Activated CD4-positive, alpha-beta memory T cell treated with anti-CD3 and anti-CD28 coated beads for 36 hours (primary cell): ENCODE measurements at regions not wholly inside any gene's neighbourhood (a gene's known extent, or its start where the extent isn't known, plus 50 kb on each side); places are given as distances from the start of the nearest gene placed in this dataset.

Source experiments
- CTCF ChIA-PET: fragments of 350-600 bp; sonication (Branson Sonifier 250); formaldehyde crosslinking; loops from one replicate; lab custom pipeline; 2021; ENCODE audit warnings: antibody characterized with exemption, inconsistent platforms; lab: Charles Lee
- POLR2A ChIA-PET: fragments of 350-600 bp; sonication (Branson Sonifier 250); formaldehyde crosslinking; loops from one replicate; lab custom pipeline; 2021; ENCODE audit warnings: antibody characterized with exemption; lab: Charles Lee
- DNase-seq: peaks from one replicate; pipeline ENCODE4 v3.0.0-alpha.2; 2020
- H3K27ac Mint-ChIP-seq: one replicate; pipeline ENCODE4 v1.8.0; 2021; ENCODE audit warnings: mixed read lengths
- H3K27me3 Mint-ChIP-seq: one replicate; pipeline ENCODE4 v1.8.0; 2021; ENCODE audit warnings: mixed read lengths
- H3K36me3 Mint-ChIP-seq: one replicate; pipeline ENCODE4 v1.8.0; 2021; ENCODE audit warnings: mixed read lengths
- H3K4me1 Mint-ChIP-seq: one replicate; pipeline ENCODE4 v1.8.0; 2021; ENCODE audit warnings: low read depth, mixed read lengths
- H3K4me3 Mint-ChIP-seq: one replicate; pipeline ENCODE4 v1.8.0; 2021; ENCODE audit warnings: mild to moderate bottlenecking, mixed read lengths
- H3K9me3 Mint-ChIP-seq: one replicate; pipeline ENCODE4 v1.8.0; 2021; ENCODE audit warnings: mixed read lengths
- intact Hi-C: fragments of 100-400 bp; cut with micrococcal nuclease; formaldehyde crosslinking; loops from one replicate; pipeline ENCODE4 v1.15.1; 2023

- no peaks in the 10 kb centered on the region for H3K9me3 Mint-ChIP-seq
- H3K36me3 Mint-ChIP-seq, result no peaks in the 10 kb centered on the region
- POLR2A ChIA-PET, result no interaction called here
- intact Hi-C loops, result no loop called here
- DNase-seq, result no peak
- CTCF ChIA-PET, result interaction anchor here (1.7 kb wide), 1 partner anchor 66 kb away, joined by 5 read pairs; no protein-coding TSS in a partner anchor
- H3K27me3 Mint-ChIP-seq, result peaks cover 29% of the 10 kb centered on the region
- no peak overlapping the region for H3K27ac Mint-ChIP-seq
- H3K4me1 Mint-ChIP-seq, result no peaks in the 10 kb centered on the region
- no peak overlapping the region for H3K4me3 Mint-ChIP-seq
These were observed 54.2 kb downstream of the TMEM100 start for GRCh38 chr17:55668312-55668920.

- H3K4me1 Mint-ChIP-seq, result no peaks in the 10 kb centered on the region
- intact Hi-C loops, result no loop called here
- no peak overlapping the region for H3K4me3 Mint-ChIP-seq
- H3K36me3 Mint-ChIP-seq, result no peaks in the 10 kb centered on the region
- H3K27me3 Mint-ChIP-seq, result peaks cover 27% of the 10 kb centered on the region
- H3K9me3 Mint-ChIP-seq, result no peaks in the 10 kb centered on the region
- CTCF ChIA-PET, result no interaction called here
- POLR2A ChIA-PET, result no interaction called here
- H3K27ac Mint-ChIP-seq, result no peak overlapping the region
- DNase-seq, result no peak
These were observed 55.9 kb downstream of the TMEM100 start for GRCh38 chr17:55666806-55667205.

- CTCF ChIA-PET, result no interaction called here
- no peaks in the 10 kb centered on the region for H3K36me3 Mint-ChIP-seq
- POLR2A ChIA-PET, result no interaction called here
- H3K27me3 Mint-ChIP-seq, result peaks cover 12% of the 10 kb centered on the region
- no peaks in the 10 kb centered on the region for H3K9me3 Mint-ChIP-seq
- no peaks in the 10 kb centered on the region for H3K4me1 Mint-ChIP-seq
- H3K27ac Mint-ChIP-seq, result no peak overlapping the region
- no peak for DNase-seq
- intact Hi-C loops, result no loop called here
- H3K4me3 Mint-ChIP-seq, result no peak overlapping the region
These were observed 58.4 kb downstream of the TMEM100 start for GRCh38 chr17:55664287-55664686.

- DNase-seq, result no peak
- intact Hi-C loops, result no loop called here
- Mint-ChIP-seq H3K9me3 (no peaks in the 10 kb centered on the region), H3K4me3 (no peak overlapping the region), H3K36me3 (no peaks in the 10 kb centered on the region), H3K27ac (no peak overlapping the region), H3K27me3 (peaks cover 12% of the 10 kb centered on the region), H3K4me1 (no peaks in the 10 kb centered on the region)
- POLR2A ChIA-PET, result no interaction called here
- CTCF ChIA-PET, result no interaction called here
These were observed 59.3 kb downstream of the TMEM100 start for GRCh38 chr17:55663400-55663799.

- Mint-ChIP-seq H3K4me1 (no peaks in the 10 kb centered on the region), H3K4me3 (no peak overlapping the region), H3K36me3 (no peaks in the 10 kb centered on the region), H3K27ac (no peak overlapping the region), H3K9me3 (no peaks in the 10 kb centered on the region), H3K27me3 (peaks cover 8% of the 10 kb centered on the region)
- ChIA-PET CTCF (no interaction called here), POLR2A (no interaction called here)
- DNase-seq, result no peak
- intact Hi-C loops, result no loop called here
These were observed 60.5 kb downstream of the TMEM100 start for GRCh38 chr17:55661963-55662834.

GRCh38 chr17:55661256-55661758 is 61.4 kb downstream of the TMEM100 start:
- Mint-ChIP-seq H3K27me3 (peaks cover 5% of the 10 kb centered on the region), H3K4me1 (no peaks in the 10 kb centered on the region), H3K36me3 (no peaks in the 10 kb centered on the region), H3K4me3 (no peak overlapping the region), H3K9me3 (no peaks in the 10 kb centered on the region), H3K27ac (no peak overlapping the region)
- POLR2A ChIA-PET, result no interaction called here
- intact Hi-C loops, result no loop called here
- no peak for DNase-seq
- CTCF ChIA-PET, result no interaction called here

GRCh38 chr17:55660178-55660886 is 62.3 kb downstream of the TMEM100 start:
- Mint-ChIP-seq H3K36me3 (no peaks in the 10 kb centered on the region), H3K27ac (no peak overlapping the region), H3K9me3 (no peaks in the 10 kb centered on the region), H3K27me3 (peaks cover 5% of the 10 kb centered on the region), H3K4me3 (no peak overlapping the region), H3K4me1 (no peaks in the 10 kb centered on the region)
- intact Hi-C loops, result no loop called here
- ChIA-PET POLR2A (no interaction called here), CTCF (no interaction called here)
- DNase-seq, result no peak

GRCh38 chr17:55659661-55660060 is 63.0 kb downstream of the TMEM100 start:
- no peaks in the 10 kb centered on the region for H3K4me1 Mint-ChIP-seq
- no peak overlapping the region for H3K4me3 Mint-ChIP-seq
- H3K36me3 Mint-ChIP-seq, result no peaks in the 10 kb centered on the region
- no peak overlapping the region for H3K27ac Mint-ChIP-seq
- ChIA-PET CTCF (no interaction called here), POLR2A (no interaction called here)
- no peaks in the 10 kb centered on the region for H3K9me3 Mint-ChIP-seq
- no peak for DNase-seq
- H3K27me3 Mint-ChIP-seq, result peaks cover 5% of the 10 kb centered on the region
- intact Hi-C loops, result no loop called here

GRCh38 chr17:55655777-55656176 is 66.9 kb downstream of the TMEM100 start:
- no peaks in the 10 kb centered on the region for H3K9me3 Mint-ChIP-seq
- no peak overlapping the region for H3K27ac Mint-ChIP-seq
- H3K4me3 Mint-ChIP-seq, result no peak overlapping the region
- DNase-seq, result no peak
- ChIA-PET POLR2A (no interaction called here), CTCF (no interaction called here)
- no peaks in the 10 kb centered on the region for H3K36me3 Mint-ChIP-seq
- intact Hi-C loops, result no loop called here
- peaks cover 3% of the 10 kb centered on the region for H3K27me3 Mint-ChIP-seq
- H3K4me1 Mint-ChIP-seq, result no peaks in the 10 kb centered on the region

GRCh38 chr17:55654821-55655220 is 67.8 kb downstream of the TMEM100 start:
- H3K27me3 Mint-ChIP-seq, result peaks cover 8% of the 10 kb centered on the region
- H3K27ac Mint-ChIP-seq, result no peak overlapping the region
- intact Hi-C loops, result no loop called here
- ChIA-PET POLR2A (no interaction called here), CTCF (no interaction called here)
- H3K4me3 Mint-ChIP-seq, result no peak overlapping the region
- no peak for DNase-seq
- H3K4me1 Mint-ChIP-seq, result no peaks in the 10 kb centered on the region
- H3K36me3 Mint-ChIP-seq, result no peaks in the 10 kb centered on the region
- no peaks in the 10 kb centered on the region for H3K9me3 Mint-ChIP-seq

- POLR2A ChIA-PET, result no interaction called here
- Mint-ChIP-seq H3K9me3 (no peaks in the 10 kb centered on the region), H3K4me1 (no peaks in the 10 kb centered on the region), H3K27me3 (peaks cover 14% of the 10 kb centered on the region), H3K36me3 (no peaks in the 10 kb centered on the region), H3K27ac (no peak overlapping the region), H3K4me3 (no peak overlapping the region)
- intact Hi-C loops, result no loop called here
- CTCF ChIA-PET, result no interaction called here
- no peak for DNase-seq
These were observed 68.6 kb downstream of the TMEM100 start for GRCh38 chr17:55654022-55654421.

GRCh38 chr17:55652825-55653224 is 69.8 kb downstream of the TMEM100 start:
- no peak for DNase-seq
- Mint-ChIP-seq H3K27ac (no peak overlapping the region), H3K9me3 (no peaks in the 10 kb centered on the region), H3K4me1 (no peaks in the 10 kb centered on the region), H3K36me3 (no peaks in the 10 kb centered on the region), H3K27me3 (peaks cover 12% of the 10 kb centered on the region), H3K4me3 (no peak overlapping the region)
- intact Hi-C loops, result no loop called here
- CTCF ChIA-PET, result interaction anchor here (1.1 kb wide), 1 partner anchor 138 kb away, joined by 3 read pairs; no protein-coding TSS in a partner anchor
- POLR2A ChIA-PET, result no interaction called here
